HG03432 (cell line): ENCODE measurements at regions not wholly inside any gene's neighbourhood (a gene's known extent, or its start where the extent isn't known, plus 50 kb on each side); places are given as distances from the start of the nearest gene placed in this dataset.

Source experiments
- ATAC-seq: cut with Tn5 transposase; IDR thresholded peaks from one replicate; pipeline ENCODE4 v1.9.1; 2021; ENCODE audit warnings: mild to moderate bottlenecking, moderate library complexity; ENCODE audit not compliant: unreplicated experiment

DNA sequence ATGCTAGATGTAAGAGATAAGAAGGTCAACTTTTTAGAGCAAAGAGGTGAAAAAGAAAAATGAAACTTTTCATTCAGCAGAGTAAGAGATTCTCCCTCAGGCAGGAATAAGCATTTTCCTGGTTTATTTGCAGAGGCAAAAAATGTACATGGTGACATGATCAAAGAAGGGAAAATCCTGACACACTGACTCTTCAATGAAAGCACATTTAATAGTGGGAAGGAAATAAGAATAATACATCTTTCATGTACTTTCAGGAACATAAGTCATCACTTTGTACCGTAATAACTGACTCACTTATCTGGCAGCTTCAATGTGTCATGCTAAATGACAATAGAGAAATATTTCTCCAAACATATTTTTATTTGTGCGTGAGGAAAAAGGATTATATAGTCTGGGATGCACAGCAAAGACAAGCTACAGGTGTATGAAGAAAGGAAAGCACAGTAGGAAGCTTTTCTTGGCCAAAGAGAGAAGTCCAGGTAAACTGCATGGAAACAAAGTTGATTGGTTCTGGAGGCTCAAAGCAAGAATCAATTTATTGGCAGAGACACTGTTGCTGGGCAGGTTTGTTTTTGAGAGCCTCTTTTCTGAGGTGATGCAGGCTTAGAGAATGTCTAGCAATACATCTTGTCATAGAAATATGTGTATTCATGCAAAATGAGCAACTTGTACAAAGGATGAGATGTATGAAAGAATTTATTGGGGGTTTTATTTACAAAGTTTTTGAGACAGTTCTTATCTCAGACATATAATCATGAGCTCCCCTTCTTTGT lies 1409.0 kb downstream of the PLA2G4A start:
- ATAC-seq, result no peak

DNA sequence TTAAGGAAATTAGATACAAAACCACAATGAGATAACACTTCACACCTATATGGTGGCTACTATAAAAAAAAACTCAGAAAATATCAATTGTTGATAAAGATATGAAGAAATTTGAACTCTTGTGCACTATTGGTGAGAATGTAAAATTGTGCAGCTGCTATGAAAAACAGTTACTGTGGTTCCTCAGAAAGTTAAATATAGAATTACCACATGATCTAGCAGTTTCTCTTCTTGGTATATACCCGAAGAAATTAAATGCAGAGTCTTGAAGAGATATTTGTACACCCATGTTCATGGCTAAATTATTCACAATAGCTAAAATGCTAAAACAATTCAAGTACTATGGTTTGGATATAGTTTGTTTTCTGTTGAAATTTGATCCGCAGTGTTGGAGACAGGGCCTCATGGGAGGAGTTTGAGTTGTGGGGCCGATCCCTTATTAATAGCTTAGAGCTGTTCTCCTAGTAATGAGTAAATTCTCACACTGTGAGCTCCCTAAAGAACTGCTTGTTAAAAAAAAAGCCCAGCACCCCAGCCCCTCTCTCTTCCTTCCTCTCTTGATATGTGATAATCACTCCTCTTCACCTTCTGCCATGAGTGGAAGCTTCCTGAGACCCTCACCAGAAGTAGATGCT lies 1412.1 kb downstream of the PLA2G4A start:
- peak; percentile 43 for ATAC-seq

DNA sequence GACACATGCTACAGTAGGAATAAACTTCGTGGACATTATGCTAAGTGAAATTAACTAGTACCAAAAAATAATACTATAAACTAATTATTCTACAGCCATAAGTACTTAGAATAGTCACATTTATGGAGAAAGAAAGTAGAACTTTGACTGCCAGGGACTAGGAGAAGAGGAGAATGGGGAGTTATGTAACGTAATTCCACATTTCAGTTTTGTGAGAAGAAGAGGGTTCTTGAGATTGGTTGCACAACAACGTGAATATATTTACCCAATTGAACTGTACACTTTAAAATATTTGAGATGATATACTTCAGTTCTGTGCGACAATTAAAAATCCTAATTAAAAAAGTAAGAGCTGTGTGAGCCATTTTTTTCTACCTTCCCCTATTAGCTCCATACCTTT lies 1412.9 kb downstream of the PLA2G4A start:
- ATAC-seq, result no peak

DNA sequence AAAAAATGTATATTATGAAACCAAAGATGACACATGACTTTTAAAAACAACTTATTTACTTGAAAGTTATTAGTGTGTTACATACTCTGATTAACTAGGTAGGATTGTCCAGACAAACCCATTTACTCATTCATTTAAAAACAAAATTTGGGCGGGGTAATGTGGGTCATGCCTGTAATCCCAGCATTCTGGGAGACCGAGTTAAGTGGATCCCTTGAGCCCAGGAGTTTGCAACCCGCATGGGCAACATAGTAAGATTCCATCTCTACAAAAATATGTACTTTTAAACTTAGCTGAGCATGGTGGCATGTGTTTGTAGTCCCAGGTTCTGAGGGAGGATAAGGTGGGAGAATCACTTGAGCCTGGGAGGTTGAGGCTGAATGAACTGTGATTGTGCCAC lies 1414.7 kb downstream of the PLA2G4A start:
- no peak for ATAC-seq

DNA sequence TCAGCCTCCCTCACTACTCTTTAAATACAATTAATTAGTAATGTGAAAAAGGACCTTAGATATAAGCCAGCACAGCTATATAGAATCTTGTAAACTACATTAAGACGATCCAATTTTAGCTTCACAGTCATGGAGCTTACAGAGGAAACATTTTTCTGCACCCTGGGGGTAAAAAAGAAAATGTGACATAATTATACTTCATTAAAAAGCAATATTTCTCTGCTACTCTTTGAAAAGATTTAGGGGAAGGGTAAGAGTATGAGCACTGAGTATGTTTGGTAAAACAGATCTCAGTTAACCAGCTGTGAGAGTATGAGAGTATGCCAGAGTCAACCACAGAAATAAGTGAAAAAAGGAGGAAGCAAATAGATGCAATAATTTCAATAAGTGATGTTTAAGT lies 1415.9 kb downstream of the PLA2G4A start:
- ATAC-seq, result no peak

DNA sequence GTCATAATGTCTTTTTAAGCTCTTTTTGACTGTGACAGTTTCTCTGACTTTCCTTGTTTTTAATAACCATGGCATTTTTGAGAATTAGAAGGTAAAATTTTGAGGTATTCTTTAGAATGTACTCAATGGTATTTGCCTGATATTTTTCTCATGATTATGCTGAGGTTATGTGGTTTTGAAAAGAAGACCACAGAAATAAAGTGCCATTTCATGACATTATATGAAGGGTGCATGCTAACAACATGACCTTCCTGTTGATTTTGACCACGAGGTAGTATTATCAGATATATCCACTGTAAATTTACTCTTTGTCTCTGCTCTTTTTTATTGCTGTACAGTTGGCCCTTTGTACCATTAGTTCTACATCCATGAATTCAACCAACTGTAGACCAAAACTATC lies 1418.5 kb downstream of the PLA2G4A start:
- ATAC-seq, result no peak

DNA sequence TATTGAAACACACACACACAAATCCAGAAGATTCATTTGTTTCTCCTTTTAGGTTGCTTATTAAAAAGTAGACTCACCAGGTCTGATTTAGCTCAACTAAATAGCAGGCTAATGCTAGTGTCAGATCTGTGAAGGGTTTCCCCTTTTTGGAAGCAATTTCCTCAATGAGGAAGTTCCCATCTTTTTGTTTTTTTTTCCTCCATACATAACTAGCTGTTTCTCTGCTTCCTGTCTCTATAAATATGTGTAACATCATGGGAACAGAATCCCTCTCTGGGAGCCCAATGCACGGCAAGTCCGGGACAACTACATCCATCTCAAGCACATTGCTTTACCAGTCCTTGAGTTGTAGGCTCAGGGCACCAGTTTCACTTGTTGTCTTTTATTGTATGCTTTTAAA lies 1421.1 kb downstream of the PLA2G4A start:
- ATAC-seq, result no peak

DNA sequence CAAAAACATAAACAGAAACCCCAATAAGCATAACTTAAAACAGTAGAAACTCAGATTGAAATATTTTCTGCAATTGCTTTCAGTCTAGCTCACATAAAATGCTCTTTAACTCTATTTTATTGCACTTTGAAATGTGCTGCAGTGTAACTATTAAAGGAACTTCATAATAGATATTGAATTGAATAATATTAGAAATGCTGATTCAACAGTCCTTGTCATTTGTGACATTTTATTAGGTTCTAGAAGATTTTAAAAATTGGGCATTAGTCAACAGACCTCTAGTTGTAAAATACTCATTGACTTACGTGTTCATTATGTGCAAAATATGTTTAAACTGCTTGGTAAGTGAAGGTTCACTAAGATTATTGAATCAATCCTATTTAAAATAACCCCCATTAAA lies 1422.3 kb downstream of the PLA2G4A start:
- no peak for ATAC-seq

DNA sequence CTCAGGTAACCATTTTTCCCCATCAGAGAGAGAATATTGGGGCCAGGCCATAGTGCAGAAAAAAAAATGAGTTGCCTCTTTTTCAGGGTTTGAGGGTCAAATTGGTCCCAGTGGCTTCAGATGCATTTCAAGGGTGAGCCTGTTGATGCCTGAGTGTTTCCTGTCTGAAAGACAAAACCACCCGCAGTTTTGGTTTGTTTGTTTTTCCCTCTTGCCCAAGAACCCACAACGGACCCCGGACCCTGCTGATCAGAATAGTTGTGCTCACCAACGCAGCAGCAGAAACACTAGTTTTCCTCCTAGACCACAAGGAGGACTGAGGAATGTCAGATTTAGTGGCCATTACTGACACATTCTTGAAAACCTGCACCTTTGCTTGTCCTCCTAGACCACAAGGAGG lies 1433.1 kb downstream of the PLA2G4A start:
- no peak for ATAC-seq

DNA sequence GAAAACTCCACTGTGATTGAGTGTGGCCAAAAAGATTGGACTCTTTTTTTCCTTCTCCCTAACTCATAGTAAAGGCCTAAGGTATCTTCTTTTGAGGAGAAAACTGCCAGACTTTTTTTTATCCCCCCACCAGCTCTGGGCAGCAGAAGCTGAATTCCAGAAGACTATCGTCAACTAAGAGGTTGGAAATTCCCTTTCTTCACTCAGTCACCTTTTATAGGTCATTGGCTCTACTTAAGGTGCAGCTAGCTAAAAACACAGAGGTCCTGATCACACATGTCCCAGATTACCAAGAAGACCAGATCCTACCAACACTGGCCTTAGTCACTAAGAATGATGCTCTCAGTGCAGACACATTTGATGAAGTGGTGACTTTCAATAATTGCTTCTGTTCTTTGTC lies 1441.2 kb downstream of the PLA2G4A start:
- ATAC-seq, result peak; percentile 8

DNA sequence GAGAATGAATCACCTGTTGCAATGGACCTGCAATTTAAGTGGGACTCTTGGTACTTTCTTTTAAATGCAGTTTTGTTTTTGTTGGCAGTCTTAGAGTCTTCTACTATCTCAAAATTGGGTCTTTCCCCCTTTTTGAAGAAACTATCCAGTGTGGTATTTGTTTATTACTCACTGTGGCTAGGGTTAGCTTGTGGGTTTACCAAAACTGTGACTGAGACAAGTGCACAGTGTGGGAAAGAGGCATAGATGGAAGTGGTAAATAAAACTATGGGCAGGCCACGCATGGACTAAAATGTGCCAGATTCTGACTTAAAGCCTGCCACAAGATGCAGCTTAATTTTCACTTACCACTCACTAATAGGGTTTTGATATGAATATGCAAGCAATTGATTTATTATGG lies 1441.7 kb downstream of the PLA2G4A start:
- peak; percentile 64 for ATAC-seq

DNA sequence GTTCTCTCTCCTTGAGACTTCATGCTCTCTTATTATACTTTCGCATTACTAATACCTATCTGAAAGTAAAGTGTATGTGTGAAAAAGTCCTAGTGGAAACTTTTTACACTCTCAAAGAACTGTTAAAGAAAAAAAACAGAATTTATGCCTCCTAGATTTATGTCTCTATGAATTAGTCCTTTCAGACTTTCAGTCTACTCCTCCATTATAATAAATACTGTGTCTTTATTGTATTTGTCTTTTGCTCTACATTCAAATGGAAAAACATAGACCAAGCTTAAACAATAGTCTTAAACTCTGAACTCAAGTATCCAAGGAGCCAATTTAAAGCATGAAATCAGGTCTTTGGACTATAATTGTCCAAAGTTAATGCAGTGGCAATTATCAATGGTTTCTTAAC lies 1449.0 kb downstream of the PLA2G4A start:
- ATAC-seq, result no peak

DNA sequence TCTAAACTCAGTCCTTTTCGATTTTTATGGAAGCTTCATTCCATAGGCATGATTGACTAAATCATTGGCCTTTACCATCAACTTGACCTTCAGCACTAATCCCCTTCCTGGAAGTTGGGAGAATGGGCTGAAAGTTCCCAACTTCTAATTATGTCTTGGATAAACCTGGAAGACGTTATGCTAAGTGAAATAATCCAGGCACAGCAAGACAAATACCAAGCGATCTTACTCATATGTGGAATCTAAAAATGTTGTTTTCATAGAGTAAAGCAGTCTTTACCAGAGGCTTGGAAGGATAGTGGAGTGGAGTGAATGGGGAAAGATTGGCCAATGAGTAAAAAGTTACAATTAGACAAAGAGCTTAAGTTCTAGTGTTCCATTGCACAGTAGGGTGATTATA lies 1453.2 kb downstream of the PLA2G4A start:
- ATAC-seq, result no peak

DNA sequence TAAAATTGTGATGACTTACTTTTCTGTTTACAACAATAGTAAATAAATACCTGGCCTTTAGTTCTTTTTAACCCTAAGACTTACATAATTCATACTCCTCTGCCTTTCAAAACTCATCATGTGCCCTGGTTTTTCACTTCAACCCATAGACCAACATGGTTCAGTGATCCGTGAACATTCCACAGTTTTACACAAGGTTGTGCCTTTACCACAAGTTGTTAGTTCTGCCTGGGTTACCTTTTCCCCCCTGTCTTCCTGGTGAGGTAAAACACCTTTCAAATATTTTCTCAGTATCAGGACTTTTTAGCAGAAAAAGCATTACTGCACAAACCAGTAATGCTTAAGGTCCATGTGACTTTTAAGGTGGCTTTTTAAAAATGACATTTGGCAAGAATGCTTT lies 1466.4 kb downstream of the PLA2G4A start:
- no peak for ATAC-seq

DNA sequence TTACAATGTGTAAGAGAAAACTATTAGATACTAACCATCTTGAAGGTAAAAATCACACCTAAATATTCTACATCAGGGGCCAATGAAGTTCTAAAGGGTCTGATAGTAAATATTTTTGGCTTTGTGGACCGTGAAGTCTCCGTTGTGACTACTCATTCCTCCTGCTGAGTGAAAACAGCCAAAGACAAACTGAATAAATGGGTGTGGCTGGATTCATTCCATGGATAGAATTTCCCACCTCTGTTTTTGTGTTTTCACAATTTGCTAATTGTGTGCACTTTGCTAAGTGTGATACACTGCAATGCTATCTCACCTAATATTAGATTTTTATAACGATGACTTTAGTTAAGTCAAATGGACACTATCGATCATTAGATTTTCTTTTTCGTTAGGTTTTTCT lies 1474.0 kb downstream of the PLA2G4A start:
- no peak for ATAC-seq

DNA sequence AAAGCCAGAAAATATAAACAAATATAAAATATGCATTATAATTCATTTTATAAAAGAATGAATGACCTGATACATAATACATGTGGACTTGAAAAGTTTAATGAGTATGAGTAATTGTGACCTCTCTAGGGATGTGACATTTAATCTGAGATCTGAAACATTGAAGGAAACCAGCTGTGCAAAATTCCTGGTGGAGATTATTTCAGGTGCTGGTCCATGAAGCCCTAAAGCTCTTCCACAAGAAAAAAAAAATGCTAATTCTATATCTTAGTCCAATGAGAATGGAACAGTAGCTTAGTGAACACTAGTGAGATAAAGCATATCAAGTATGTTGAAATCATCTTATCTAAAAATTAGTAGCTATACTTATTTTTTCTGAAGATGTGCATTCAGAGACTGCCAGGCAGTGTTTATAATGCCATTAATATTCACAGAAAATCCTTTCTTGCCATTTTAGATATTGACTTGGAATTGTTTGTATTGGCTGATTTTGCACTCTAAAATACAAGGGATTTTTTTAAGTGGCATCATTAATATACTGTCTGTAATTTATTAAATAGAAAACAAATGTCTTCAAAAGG lies 1485.9 kb downstream of the PLA2G4A start:
- ATAC-seq, result no peak

DNA sequence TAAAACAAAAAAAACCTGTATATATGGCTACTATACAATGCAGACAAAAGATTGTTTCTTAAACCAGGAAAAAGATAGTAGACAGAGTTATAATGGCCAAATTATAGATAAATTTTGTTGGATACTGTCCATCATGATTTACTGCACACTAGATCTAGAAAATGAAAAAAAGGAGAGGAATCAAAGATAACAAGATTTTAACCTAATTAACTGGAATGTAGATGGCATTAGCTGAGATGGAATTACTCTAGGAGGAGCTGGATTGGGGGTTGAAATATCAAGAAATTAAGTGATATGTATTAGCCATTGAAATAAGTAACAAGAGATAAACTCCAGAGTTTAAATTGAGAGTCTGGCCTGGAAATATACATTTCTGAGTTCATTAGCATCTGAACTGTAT lies 1489.1 kb downstream of the PLA2G4A start:
- no peak for ATAC-seq

DNA sequence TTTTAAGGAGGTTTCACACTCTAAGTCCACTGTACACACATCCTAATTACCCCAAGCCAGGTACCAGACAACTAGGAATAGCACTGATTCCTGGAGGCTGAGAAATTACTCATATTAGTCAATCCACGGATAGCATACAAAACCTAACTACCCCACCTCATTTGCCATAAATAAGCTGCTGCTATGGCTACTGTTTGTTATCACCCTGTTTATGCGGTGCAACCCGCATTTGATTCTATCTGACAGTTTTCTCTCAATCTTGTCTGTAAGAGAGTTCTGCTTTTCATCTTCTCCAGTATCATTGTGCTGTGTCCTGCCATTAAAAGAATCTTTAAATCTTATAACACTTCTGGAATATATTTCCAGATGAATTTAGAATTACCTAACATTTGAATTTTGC lies 1496.5 kb downstream of the PLA2G4A start:
- no peak for ATAC-seq

DNA sequence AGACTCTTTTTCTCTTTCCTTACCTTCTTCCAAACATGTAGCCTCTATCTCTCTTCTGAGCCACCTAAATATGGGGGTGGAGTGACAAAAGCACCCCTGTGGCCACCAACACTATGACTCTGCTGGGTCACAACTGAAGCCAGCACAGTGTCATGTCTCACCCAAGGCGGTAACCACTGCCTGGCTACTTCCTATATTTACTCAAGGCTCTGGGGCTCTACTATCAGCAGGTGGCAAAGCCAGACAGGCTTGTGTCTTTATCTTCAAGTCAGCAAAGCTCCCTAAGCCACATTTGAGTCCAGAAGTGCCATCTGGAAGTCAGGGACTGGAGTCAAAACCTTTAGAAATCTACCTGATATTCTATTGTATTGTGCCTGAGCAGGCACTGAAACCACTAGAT lies 1515.2 kb downstream of the PLA2G4A start:
- ATAC-seq, result no peak

DNA sequence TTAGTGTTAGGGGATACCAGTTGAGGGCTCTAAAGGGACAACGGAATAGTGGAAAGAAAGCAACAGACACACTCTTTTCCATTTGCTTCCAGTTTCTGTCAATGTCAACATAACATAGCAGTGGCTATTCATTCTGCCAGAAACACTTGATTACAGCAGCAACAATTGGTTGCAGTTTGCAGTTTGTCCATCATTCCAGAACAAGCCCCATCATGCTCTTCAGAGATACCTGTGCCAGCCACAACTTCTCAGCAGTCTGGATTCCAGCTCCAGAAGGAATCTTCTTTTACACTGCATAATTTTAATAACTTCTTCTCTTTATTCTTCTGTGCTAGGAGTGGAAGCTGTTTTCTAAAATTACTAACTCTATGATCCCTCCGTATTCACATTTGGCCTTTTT lies 1521.4 kb downstream of the PLA2G4A start:
- no peak for ATAC-seq

DNA sequence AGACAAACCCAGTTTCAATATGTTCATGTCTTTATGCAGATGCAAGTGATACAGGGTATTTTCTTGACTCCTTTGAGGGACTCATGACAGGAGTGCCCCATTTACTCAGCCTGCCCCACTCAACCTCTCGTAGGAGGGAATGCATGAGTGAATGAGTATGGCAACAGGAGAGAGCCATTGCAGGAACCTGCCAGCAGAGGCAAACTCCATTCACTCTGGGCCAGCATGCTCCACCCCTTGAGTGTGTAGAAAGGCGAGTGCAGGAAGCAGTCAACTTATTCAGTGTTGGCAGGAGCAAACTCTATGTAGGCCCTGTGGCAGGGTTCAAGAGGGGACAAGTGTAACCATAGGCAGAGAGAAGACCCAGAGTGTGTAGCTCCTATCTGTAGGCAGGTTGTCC lies 1526.3 kb downstream of the PLA2G4A start:
- ATAC-seq, result no peak

DNA sequence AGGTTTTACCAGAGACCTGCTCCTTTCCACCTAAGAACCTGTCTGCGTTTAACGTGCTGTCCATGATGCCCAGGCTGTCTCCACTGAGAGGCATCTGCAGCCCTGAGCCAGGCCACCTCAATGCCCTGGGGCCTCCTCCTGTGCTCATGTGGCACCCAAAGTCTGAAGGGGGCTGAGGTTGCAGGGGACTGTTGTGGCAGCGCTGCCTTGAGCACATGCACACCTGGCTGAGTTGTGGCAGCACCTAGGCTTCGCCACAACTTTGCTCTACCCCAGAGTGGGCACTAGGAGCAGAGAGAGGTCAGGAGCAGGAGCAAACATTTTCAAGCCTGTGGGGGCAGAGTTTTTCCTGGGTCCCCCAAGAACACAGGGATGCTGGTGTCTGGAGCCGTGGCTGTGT lies 1527.1 kb downstream of the PLA2G4A start:
- no peak for ATAC-seq
